BJ (cell line): ENCODE measurements at regions not wholly inside any gene's neighbourhood (a gene's known extent, or its start where the extent isn't known, plus 50 kb on each side); places are given as distances from the start of the nearest gene placed in this dataset.

Experiments used
- CTCF ChIA-PET: fragments of 350-600 bp; formaldehyde crosslinking; extraction: SDS; loops from one replicate; lab custom pipeline; 2021; ENCODE audit warnings: antibody characterized with exemption, inconsistent platforms; lab: Yijun Ruan, JAX
- POLR2A ChIA-PET: fragments of 300-600 bp; sonication (Branson Sonifier 250); formaldehyde crosslinking; extraction: SDS; loops from one replicate; lab custom pipeline; 2021; ENCODE audit warnings: antibody characterized with exemption; lab: Charles Lee
- DNase-seq: peaks from one replicate; pipeline ENCODE4 v3.0.0-alpha.2; 2011; ENCODE audit warnings: low read depth
- H3K27me3 ChIP-seq: 2 replicates; pipeline ENCODE4 v1.6.0; 2011; ENCODE audit warnings: low read length; ENCODE audit not compliant: control insufficient read depth, insufficient read depth
- H3K36me3 ChIP-seq: 2 replicates; pipeline ENCODE4 v1.5.1; 2011; ENCODE audit warnings: low read length; ENCODE audit not compliant: control insufficient read depth, insufficient read depth
- H3K4me3 ChIP-seq: 2 replicates; pipeline ENCODE4 v1.5.1; 2011; ENCODE audit warnings: low read depth, mild to moderate bottlenecking, control low read depth, low read length
- CTCF ChIP-seq: IDR thresholded peaks from 2 replicates; pipeline ENCODE4 v1.5.1; 2011; ENCODE audit warnings: low read depth, mild to moderate bottlenecking, control low read depth, inconsistent platforms, low read length, moderate library complexity; ENCODE audit not compliant: insufficient read depth

- POLR2A ChIA-PET: no interaction called here
- CTCF ChIA-PET: interaction anchor here (0.7 kb wide), 2 partner anchors 28 to 191 kb away, joined by 3 read pairs; no protein-coding TSS in a partner anchor
These were observed 79.0 kb upstream of the ENPEP start for GRCh38 chr4:110396963-110397362.

DNA sequence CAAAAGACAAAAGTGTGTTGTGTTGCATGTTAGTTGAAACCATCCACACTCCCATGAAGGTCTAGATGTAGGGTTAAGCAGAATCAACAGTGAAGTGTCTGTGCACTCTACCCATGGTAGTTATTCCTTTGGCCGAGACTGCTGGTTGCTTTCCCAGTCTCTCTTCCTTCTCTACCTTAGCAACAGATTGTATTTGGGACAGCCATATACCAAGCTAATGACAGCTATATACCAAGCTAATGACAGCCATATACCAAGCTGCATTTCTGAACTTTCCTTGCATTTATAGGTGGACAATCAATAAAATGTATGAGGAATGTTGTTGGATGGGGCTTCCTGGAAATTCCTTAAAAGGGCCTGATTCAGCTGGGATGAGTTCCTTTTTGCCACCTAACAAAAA lies 80.5 kb upstream of the ENPEP start:
- ChIA-PET POLR2A (no interaction called here), CTCF (no interaction called here)
- Histone ChIP-seq H3K27me3 (no peaks in the 10 kb centered on the region), H3K36me3 (no peaks in the 10 kb centered on the region), H3K4me3 (no peak overlapping the region)
- no peak for TF ChIP-seq CTCF
- no peak for DNase-seq

More at GRCh38 chr4:110396963-110397362, 79.0 kb upstream of the ENPEP start:
- TF ChIP-seq CTCF: no peak
- DNase-seq: no peak
- Histone ChIP-seq H3K27me3 (no peaks in the 10 kb centered on the region), H3K4me3 (no peak overlapping the region), H3K36me3 (no peaks in the 10 kb centered on the region)

- TF ChIP-seq CTCF: no peak
- no peaks in the 10 kb centered on the region for H3K27me3 ChIP-seq
- POLR2A ChIA-PET: no interaction called here
- CTCF ChIA-PET: no interaction called here
- no peak for DNase-seq
- H3K4me3 ChIP-seq: no peak overlapping the region
- no peaks in the 10 kb centered on the region for H3K36me3 ChIP-seq
These were observed 81.1 kb upstream of the ENPEP start for GRCh38 chr4:110394871-110395270.

DNA sequence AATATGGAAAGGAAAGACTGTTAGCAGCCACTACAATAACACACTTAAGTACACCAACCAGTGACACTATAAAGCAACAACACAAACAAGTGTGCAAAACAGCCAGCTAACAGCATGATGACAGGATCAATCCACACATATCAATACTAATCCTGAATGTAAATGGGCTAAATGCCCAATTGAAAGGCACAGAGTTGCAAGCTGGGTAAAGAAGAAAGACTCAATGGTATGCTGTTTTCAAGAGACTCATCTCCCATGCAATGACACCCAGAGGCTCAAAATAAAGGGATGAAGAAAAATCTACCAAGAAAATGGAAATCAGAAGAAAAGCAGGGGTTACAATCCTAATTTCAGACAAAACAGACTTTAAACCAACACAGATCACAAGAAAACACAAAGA lies 94.2 kb upstream of the ENPEP start:
- Histone ChIP-seq H3K27me3 (no peaks in the 10 kb centered on the region), H3K36me3 (no peaks in the 10 kb centered on the region), H3K4me3 (no peak overlapping the region)
- TF ChIP-seq CTCF: no peak
- no peak for DNase-seq
- ChIA-PET POLR2A (no interaction called here), CTCF (interaction anchor here (0.7 kb wide), 1 partner anchor 252 kb away, joined by 3 read pairs; no protein-coding TSS in a partner anchor)

DNA sequence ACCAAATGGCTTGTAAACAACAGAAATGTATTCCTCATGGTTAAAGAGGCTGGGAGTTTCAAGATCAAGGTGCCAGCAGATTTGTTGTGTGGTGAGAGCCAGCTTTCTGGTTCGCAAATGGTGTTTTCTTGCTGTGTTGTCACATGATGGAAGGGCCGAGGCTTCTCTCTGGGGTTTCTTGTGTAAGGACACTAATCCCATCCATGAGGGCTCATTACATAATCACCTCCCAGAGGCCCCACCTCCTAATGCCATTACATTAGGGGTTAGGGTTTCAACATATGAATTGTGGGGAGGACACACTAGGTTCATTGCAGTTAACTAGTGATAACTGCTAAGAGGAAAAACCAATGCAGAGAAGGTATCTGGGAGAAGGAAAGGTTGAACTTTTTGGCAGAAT lies 103.5 kb upstream of the ENPEP start:
- ChIA-PET POLR2A (no interaction called here), CTCF (no interaction called here)
- no peak for DNase-seq
- TF ChIP-seq CTCF: no peak
- Histone ChIP-seq H3K4me3 (no peak overlapping the region), H3K36me3 (no peaks in the 10 kb centered on the region), H3K27me3 (no peaks in the 10 kb centered on the region)
